Lower lobe of right lung (tissue), 2 donors: ENCODE measurements at regions not wholly inside any gene's neighbourhood (a gene's known extent, or its start where the extent isn't known, plus 50 kb on each side); places are given as distances from the start of the nearest gene placed in this dataset.
"Not testable (repeated sequence)": the region's sequence is repeated elsewhere in the genome, so short reads cannot be mapped to it uniquely, and the experiment has no call there.

Experiments
- ATAC-seq, 2 donors: fragments of 200-7000 bp; cut with Tn5 transposase; one replicate each; pipeline ENCODE4 v1.9.1; 2020 to 2022; ENCODE audit warnings: mild to moderate bottlenecking in 2 of 2, moderate library complexity in 2 of 2
- DNase-seq: peaks from one replicate; pipeline ENCODE4 v3.0.0-alpha.2; 2020
- H3K27ac ChIP-seq: fragments of 200-600 bp; one replicate; pipeline ENCODE4 v1.8.0; 2022
- H3K27me3 ChIP-seq: fragments of 200-600 bp; one replicate; pipeline ENCODE4 v1.8.0; 2022; ENCODE audit warnings: low read depth
- H3K36me3 ChIP-seq: fragments of 200-600 bp; one replicate; pipeline ENCODE4 v1.8.0; 2022; ENCODE audit warnings: mild to moderate bottlenecking
- H3K4me1 ChIP-seq: fragments of 200-600 bp; one replicate; pipeline ENCODE4 v1.8.0; 2022
- H3K4me3 ChIP-seq: fragments of 200-600 bp; one replicate; pipeline ENCODE4 v1.8.0; 2022; ENCODE audit warnings: mild to moderate bottlenecking
- H3K9me3 ChIP-seq: fragments of 200-600 bp; one replicate; pipeline ENCODE4 v1.8.0; 2022
- intact Hi-C: fragments of 100-400 bp; cut with DNase I; formaldehyde crosslinking; loops from one replicate; pipeline ENCODE4 v1.11.0; 2022
- TF ChIP-seq, protein P1 (sequence below): fragments of 200-600 bp; IDR thresholded peaks from one replicate; pipeline ENCODE4 v1.8.0; 2022; ENCODE audit warnings: antibody characterized with exemption, mild to moderate bottlenecking
- donor health status: DM: no; HTN: yes; CAD: no; lungs with severe emphysema.

- intact Hi-C loops = no loop called here
- H3K27me3 ChIP-seq = no peaks in the 10 kb centered on the region
- H3K4me3 ChIP-seq = no peak overlapping the region
- no peaks in the 10 kb centered on the region for H3K36me3 ChIP-seq
- ATAC-seq (peak; percentile 60 to 78), DNase-seq (no peak)
- H3K9me3 ChIP-seq = no peaks in the 10 kb centered on the region
- TF ChIP-seq, protein P1, sequence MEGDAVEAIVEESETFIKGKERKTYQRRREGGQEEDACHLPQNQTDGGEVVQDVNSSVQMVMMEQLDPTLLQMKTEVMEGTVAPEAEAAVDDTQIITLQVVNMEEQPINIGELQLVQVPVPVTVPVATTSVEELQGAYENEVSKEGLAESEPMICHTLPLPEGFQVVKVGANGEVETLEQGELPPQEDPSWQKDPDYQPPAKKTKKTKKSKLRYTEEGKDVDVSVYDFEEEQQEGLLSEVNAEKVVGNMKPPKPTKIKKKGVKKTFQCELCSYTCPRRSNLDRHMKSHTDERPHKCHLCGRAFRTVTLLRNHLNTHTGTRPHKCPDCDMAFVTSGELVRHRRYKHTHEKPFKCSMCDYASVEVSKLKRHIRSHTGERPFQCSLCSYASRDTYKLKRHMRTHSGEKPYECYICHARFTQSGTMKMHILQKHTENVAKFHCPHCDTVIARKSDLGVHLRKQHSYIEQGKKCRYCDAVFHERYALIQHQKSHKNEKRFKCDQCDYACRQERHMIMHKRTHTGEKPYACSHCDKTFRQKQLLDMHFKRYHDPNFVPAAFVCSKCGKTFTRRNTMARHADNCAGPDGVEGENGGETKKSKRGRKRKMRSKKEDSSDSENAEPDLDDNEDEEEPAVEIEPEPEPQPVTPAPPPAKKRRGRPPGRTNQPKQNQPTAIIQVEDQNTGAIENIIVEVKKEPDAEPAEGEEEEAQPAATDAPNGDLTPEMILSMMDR = no peak
- no peak overlapping the region for H3K27ac ChIP-seq
- peaks cover 5% of the 10 kb centered on the region for H3K4me1 ChIP-seq
Observed at GRCh38 chr3:138890555-138891187, 55.9 kb upstream of the PIK3CB start.

DNA sequence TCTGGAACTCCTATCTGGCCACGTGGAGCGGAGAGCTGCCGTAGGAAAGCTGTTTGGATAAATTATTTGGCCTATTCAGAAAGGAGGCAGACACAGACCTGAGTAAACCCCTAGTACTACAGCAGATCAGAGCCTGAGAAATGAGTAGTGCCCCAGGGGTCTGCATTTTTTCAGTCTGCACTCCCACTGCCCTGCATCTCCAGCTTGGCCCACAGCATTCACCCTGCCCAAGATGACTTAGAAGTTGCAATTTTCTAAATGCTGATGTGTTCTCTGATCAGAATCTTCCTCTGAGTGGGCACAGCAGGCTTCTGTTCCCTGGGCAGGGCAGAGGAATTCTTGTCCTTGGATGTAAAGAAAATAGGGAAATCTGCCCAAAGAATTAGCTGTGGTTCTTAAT lies 55.1 kb upstream of the PIK3CB start:
- intact Hi-C loops = no loop called here
- H3K9me3 ChIP-seq = no peaks in the 10 kb centered on the region
- TF ChIP-seq, protein P1 = no peak
- peaks cover 5% of the 10 kb centered on the region for H3K4me1 ChIP-seq
- DNase-seq (no peak), ATAC-seq (no peak)
- no peak overlapping the region for H3K4me3 ChIP-seq
- no peak overlapping the region for H3K27ac ChIP-seq
- no peaks in the 10 kb centered on the region for H3K36me3 ChIP-seq
- no peaks in the 10 kb centered on the region for H3K27me3 ChIP-seq

GRCh38 chr3:138888560-138888959 lies 53.8 kb upstream of the PIK3CB start:
- H3K9me3 ChIP-seq = no peaks in the 10 kb centered on the region
- no peak overlapping the region for H3K4me3 ChIP-seq
- H3K4me1 ChIP-seq = peaks cover 5% of the 10 kb centered on the region
- ATAC-seq (no peak), DNase-seq (no peak)
- no peaks in the 10 kb centered on the region for H3K36me3 ChIP-seq
- no peaks in the 10 kb centered on the region for H3K27me3 ChIP-seq
- TF ChIP-seq, protein P1 = no peak
- intact Hi-C loops = no loop called here
- H3K27ac ChIP-seq = no peak overlapping the region

GRCh38 chr3:138886096-138886495 lies 51.4 kb upstream of the PIK3CB start:
- H3K36me3 ChIP-seq, H3K27me3 ChIP-seq, ATAC-seq, intact Hi-C loops, H3K4me3 ChIP-seq, H3K4me1 ChIP-seq, DNase-seq, H3K9me3 ChIP-seq: not testable (repeated sequence)
- peak overlapping the region; percentile 31 for H3K27ac ChIP-seq
